H1 (cell line): ENCODE measurements at regions not wholly inside any gene's neighbourhood (a gene's known extent, or its start where the extent isn't known, plus 50 kb on each side); places are given as distances from the start of the nearest gene placed in this dataset.

ENCODE experiments used
- CTCF ChIA-PET: fragments of 300-600 bp; sonication (Branson Sonifier 250); formaldehyde crosslinking; loops from one replicate; lab custom pipeline; 2021; ENCODE audit not compliant: partially characterized antibody; lab: Charles Lee
- POLR2A ChIA-PET: fragments of 300-600 bp; sonication (Branson Sonifier 250); formaldehyde crosslinking; loops from one replicate; lab custom pipeline; 2021; ENCODE audit warnings: inconsistent platforms; ENCODE audit not compliant: partially characterized antibody; lab: Charles Lee
- DNase-seq, 2 experiments: peaks; one replicate each; pipeline versions ENCODE4 v3.0.0 to v3.0.0-alpha.2; 2010 to 2022; ENCODE audit warnings: low spot score in 2 of 2, low read depth in 1 of 2, mixed read lengths in 1 of 2
- FAIRE-seq: peaks from 2 replicates; lab custom pipeline; 2011; peaks lifted over from hg19 to GRCh38; lab: Jason Lieb, UNC
- H2AFZ ChIP-seq: 2 replicates; pipeline ENCODE4 v1.8.1; 2012; ENCODE audit warnings: low read length, inconsistent platforms
- H2AK5ac ChIP-seq: 2 replicates; pipeline ENCODE4 v1.6.1; 2013; ENCODE audit warnings: low read depth, low read length
- H2BK120ac ChIP-seq: replicated peaks from 2 replicates; pipeline ENCODE3; 2013; ENCODE audit warnings: low read depth, low read length, inconsistent platforms
- H2BK12ac ChIP-seq: 2 replicates; pipeline ENCODE4 v1.6.1; 2013; ENCODE audit warnings: low read depth, low read length
- H2BK15ac ChIP-seq: 2 replicates; pipeline ENCODE4 v1.6.1; 2013; ENCODE audit warnings: low read length
- H2BK20ac ChIP-seq: 2 replicates; pipeline ENCODE4 v1.6.1; 2013; ENCODE audit warnings: low read length
- H2BK5ac ChIP-seq: 2 replicates; pipeline ENCODE4 v1.6.1; 2013; ENCODE audit warnings: low read depth, low read length
- H3K14ac ChIP-seq: 2 replicates; pipeline ENCODE4 v1.6.1; 2013; ENCODE audit warnings: inconsistent platforms; ENCODE audit not compliant: insufficient read length
- H3K18ac ChIP-seq: 2 replicates; pipeline ENCODE4 v1.6.1; 2013; ENCODE audit warnings: low read length; ENCODE audit errors: extremely low read depth
- H3K23ac ChIP-seq: 2 replicates; pipeline ENCODE4 v1.6.1; 2013; ENCODE audit warnings: inconsistent platforms; ENCODE audit not compliant: insufficient read length
- H3K23me2 ChIP-seq: 2 replicates; pipeline ENCODE4 v1.6.1; 2013; ENCODE audit warnings: low read depth, low read length
- H3K27ac ChIP-seq: 2 replicates; pipeline ENCODE4 v1.6.1; 2011; ENCODE audit warnings: low read depth, low read length, inconsistent platforms
- H3K27me3 ChIP-seq, 4 experiments: replicated peaks in 1 of 4; 1 replicate in 1 of 4; 2 replicates in 3 of 4; pipeline versions ENCODE4 v1.6.1 to v1.8.1; 2011 to 2013; ENCODE audit warnings: low read length in 3 of 4, mild to moderate bottlenecking in 3 of 4, inconsistent platforms in 2 of 4, mixed read lengths in 2 of 4, moderate library complexity in 1 of 4; ENCODE audit not compliant: control insufficient read depth in 3 of 4, insufficient read depth in 3 of 4; ENCODE audit errors: extremely low read depth in 1 of 4
- H3K36me3 ChIP-seq, 4 experiments: 2 replicates each; pipeline versions ENCODE4 v1.6.1 to v1.8.1; 2011 to 2013; ENCODE audit warnings: mild to moderate bottlenecking in 4 of 4, low read length in 3 of 4, moderate library complexity in 2 of 4, control low read depth in 1 of 4, inconsistent platforms in 1 of 4; ENCODE audit not compliant: insufficient read depth in 4 of 4, control insufficient read depth in 2 of 4
- H3K4ac ChIP-seq: replicated peaks from 2 replicates; pipeline ENCODE3; 2013; ENCODE audit warnings: low read length, low read depth, mixed read lengths, inconsistent platforms; ENCODE audit not compliant: insufficient read length
- H3K4me1 ChIP-seq, 4 experiments: replicated peaks in 1 of 4; 1 replicate in 1 of 4; 2 replicates in 3 of 4; pipeline versions ENCODE4 v1.6.1 to v1.8.1; 2011 to 2013; ENCODE audit warnings: low read length in 3 of 4, inconsistent platforms in 2 of 4, mixed read lengths in 1 of 4; ENCODE audit not compliant: insufficient read depth in 4 of 4, control insufficient read depth in 3 of 4
- H3K4me2 ChIP-seq, 2 experiments: 2 replicates each; pipeline versions ENCODE4 v1.6.1 to v1.8.1; 2011 to 2013; ENCODE audit warnings: low read depth in 2 of 2, low read length in 2 of 2, control low read depth in 1 of 2, inconsistent platforms in 1 of 2, mild to moderate bottlenecking in 1 of 2; ENCODE audit not compliant: insufficient read depth in 1 of 2
- H3K4me3 ChIP-seq, 4 experiments: fragments of 200-600, 300-600 bp in 1 of 4; sonication (generic), shearing (Covaris generic), sonication (Bioruptor Twin) in 1 of 4; 2 replicates each; pipeline versions ENCODE4 v1.5.1 to v1.8.1; 2011 to 2016; ENCODE audit warnings: low read length in 4 of 4, low read depth in 3 of 4, control low read depth in 2 of 4, inconsistent platforms in 2 of 4, mild to moderate bottlenecking in 2 of 4, mixed read lengths in 1 of 4, moderate library complexity in 1 of 4; ENCODE audit not compliant: insufficient read depth in 2 of 4; ENCODE audit errors: extremely low read depth in 1 of 4
- H3K56ac ChIP-seq: replicated peaks from 2 replicates; pipeline ENCODE3; 2013; ENCODE audit warnings: low read depth, mild to moderate bottlenecking, mixed read lengths, low read length, inconsistent platforms; ENCODE audit not compliant: insufficient read length
- H3K79me1 ChIP-seq: 2 replicates; pipeline ENCODE4 v1.6.1; 2013; ENCODE audit warnings: low read depth, low read length, control low read depth
- H3K79me2 ChIP-seq, 2 experiments: 2 replicates each; pipeline versions ENCODE4 v1.6.1 to v1.8.1; 2012 to 2013; ENCODE audit warnings: low read length in 2 of 2, mild to moderate bottlenecking in 2 of 2, inconsistent platforms in 1 of 2; ENCODE audit not compliant: insufficient read depth in 2 of 2, control insufficient read depth in 1 of 2
- H3K9ac ChIP-seq, 4 experiments: replicated peaks in 1 of 4; 1 replicate in 1 of 4; 2 replicates in 3 of 4; pipeline versions ENCODE4 v1.6.1 to v1.8.1; 2011 to 2013; ENCODE audit warnings: low read depth in 3 of 4, low read length in 3 of 4, control low read depth in 2 of 4, mild to moderate bottlenecking in 2 of 4, moderate library complexity in 2 of 4, inconsistent platforms in 1 of 4; ENCODE audit errors: extremely low read depth in 1 of 4
- H3K9me3 ChIP-seq, 2 experiments: 2 replicates each; pipeline versions ENCODE4 v1.6.1 to v1.8.1; 2012 to 2013; ENCODE audit warnings: mild to moderate bottlenecking in 2 of 2, moderate library complexity in 2 of 2, control low read depth in 1 of 2, inconsistent platforms in 1 of 2, low read depth in 1 of 2, low read length in 1 of 2, mixed read lengths in 1 of 2; ENCODE audit not compliant: insufficient read depth in 2 of 2
- H4K20me1 ChIP-seq, 2 experiments: replicated peaks in 1 of 2; 2 replicates each; pipeline versions ENCODE3 to v1.8.1; 2011 to 2013; ENCODE audit warnings: inconsistent platforms in 2 of 2, low read length in 2 of 2, mild to moderate bottlenecking in 1 of 2; ENCODE audit not compliant: insufficient read depth in 2 of 2, control insufficient read depth in 1 of 2
- H4K5ac ChIP-seq: 2 replicates; pipeline ENCODE4 v1.6.1; 2013; ENCODE audit warnings: low read length, low read depth, mixed read lengths, inconsistent platforms; ENCODE audit not compliant: insufficient read length
- H4K8ac ChIP-seq: 2 replicates; pipeline ENCODE4 v1.8.0; 2013; ENCODE audit warnings: mild to moderate bottlenecking, moderate library complexity, low read length, inconsistent platforms; ENCODE audit not compliant: insufficient read depth; ENCODE audit errors: extremely low read depth
- H4K91ac ChIP-seq: replicated peaks from 2 replicates; pipeline ENCODE3; 2013; ENCODE audit warnings: low read length, mixed read lengths, inconsistent platforms; ENCODE audit not compliant: insufficient read length
- CBX8 ChIP-seq: fragments of 300-800, 300-1000 bp; sonication (generic); IDR thresholded peaks from 2 replicates; pipeline ENCODE4 v1.7.1; 2016; ENCODE audit warnings: low read depth, low read length, borderline replicate concordance
- CEBPB ChIP-seq: IDR thresholded peaks from 2 replicates; pipeline ENCODE4 v1.6.1; 2012; ENCODE audit warnings: low read depth, low read length
- CHD1 ChIP-seq: IDR thresholded peaks from 2 replicates; pipeline ENCODE4 v1.6.1; 2012; ENCODE audit warnings: low read depth, low read length, improper control_type of control experiment
- CREB1 ChIP-seq: IDR thresholded peaks from 2 replicates; pipeline ENCODE4 v1.6.1; 2012; ENCODE audit warnings: inconsistent platforms
- EZH2 ChIP-seq: fragments of 200-600 bp; sonication (generic); IDR thresholded peaks from 2 replicates; pipeline ENCODE4 v1.7.1; 2012; ENCODE audit warnings: low read depth, mild to moderate bottlenecking, moderate library complexity, low read length, inconsistent platforms; ENCODE audit not compliant: severe bottlenecking
- JUND ChIP-seq: IDR thresholded peaks from 2 replicates; pipeline ENCODE4 v1.6.1; 2011; ENCODE audit warnings: mild to moderate bottlenecking, improper control_type of control experiment, low read length
- PHF8 ChIP-seq: fragments of 200-600 bp; sonication (generic); conservative IDR thresholded peaks from 2 replicates; pipeline ENCODE4 v1.7.1; 2012; ENCODE audit warnings: low read depth, mild to moderate bottlenecking, inconsistent platforms, low read length, moderate library complexity
- SIRT6 ChIP-seq: IDR thresholded peaks from one replicate; pipeline ENCODE4 v1.7.1; 2012; ENCODE audit warnings: low read length, inconsistent platforms
- SP2 ChIP-seq: IDR thresholded peaks from 2 replicates; pipeline ENCODE4 v1.6.1; 2012; ENCODE audit warnings: mild to moderate bottlenecking, low read length, inconsistent platforms
- TBP ChIP-seq: IDR thresholded peaks from 2 replicates; pipeline ENCODE4 v1.6.1; 2011; ENCODE audit warnings: low read depth, low read length, improper control_type of control experiment
- ZNF274 ChIP-seq: IDR thresholded peaks from 2 replicates; pipeline ENCODE4 v1.7.0; 2012; ENCODE audit warnings: low read length, borderline replicate concordance; ENCODE audit errors: extremely low read depth
- WGBS, 2 experiments: shearing (Covaris generic) in 1 of 2; methylation state at CpG; one replicate each; pipeline versions ENCODE4 v1.1.6 to v1.1.7; 2013 to 2015; ENCODE audit warnings: low lambda C conversion rate in 2 of 2, mixed read lengths in 2 of 2, inconsistent platforms in 1 of 2, low coverage in 1 of 2, missing lambda C conversion rate in 1 of 2; ENCODE audit not compliant: insufficient replicate concordance in 2 of 2, insufficient coverage in 1 of 2, insufficient read length in 1 of 2; ENCODE audit errors: extremely low coverage in 1 of 2, missing lambda C conversion rate in 1 of 2; 5-methylcytosine and 5-hydroxymethylcytosine counted together
- TF ChIP-seq, protein P1 (sequence below): IDR thresholded peaks from 2 replicates; pipeline ENCODE4 v1.6.1; 2011; ENCODE audit warnings: low read length, improper control_type of control experiment
- TF ChIP-seq, protein P2 (sequence below): IDR thresholded peaks from 2 replicates; pipeline ENCODE4 v1.6.1; 2012; ENCODE audit warnings: low read length, inconsistent platforms

- Histone ChIP-seq H3K56ac (no peak overlapping the region), H3K4ac (no peak overlapping the region), H3K4me1 (peaks cover 0 to 9% (median 4%) of the 10 kb centered on the region in 4 experiments; a peak in 3 of 7 replicates), H4K8ac (no peak overlapping the region), H3K79me1 (no peaks in the 10 kb centered on the region), H4K20me1 (no peaks in the 10 kb centered on the region), H4K5ac (no peak overlapping the region), H3K4me3 (no peak overlapping the region), H3K9ac (no peak overlapping the region), H2BK20ac (no peak overlapping the region), H2BK5ac (no peak overlapping the region), H2BK120ac (no peak overlapping the region), H3K27me3 (no peaks in the 10 kb centered on the region), H3K18ac (no peak overlapping the region), H3K9me3 (no peaks in the 10 kb centered on the region), H2BK12ac (no peak overlapping the region), H2BK15ac (no peak overlapping the region), H3K36me3 (no peaks in the 10 kb centered on the region; a peak in 1 of 8 replicates), H2AFZ (no peak overlapping the region), H3K14ac (no peak overlapping the region), H3K27ac (no peak overlapping the region), H4K91ac (no peak overlapping the region), H3K23ac (no peak overlapping the region), H3K79me2 (no peaks in the 10 kb centered on the region), H3K23me2 (no peaks in the 10 kb centered on the region), H3K4me2 (no peak overlapping the region), H2AK5ac (no peak overlapping the region; the same call in 1 of the 2 replicates)
- CTCF ChIA-PET = no interaction called here
- WGBS, 2 experiments = 89% methylated on average over 3 of the region's 3 CpGs; no CpG with 5 or more reads in 1 of the 2 experiments
- POLR2A ChIA-PET = no interaction called here
- no peak for FAIRE-seq
- no peak for DNase-seq
- TF ChIP-seq JUND = no peak
- no peak for TF ChIP-seq SP2
- TF ChIP-seq SIRT6 = no peak
- no peak for TF ChIP-seq CREB1
- TF ChIP-seq EZH2 = no peak
- no peak for TF ChIP-seq CEBPB
- TF ChIP-seq PHF8 = no peak
- TF ChIP-seq CHD1 = no peak
- TF ChIP-seq TBP = no peak
- TF ChIP-seq CBX8 = no peak
- no peak for TF ChIP-seq ZNF274
- TF ChIP-seq, protein P1, sequence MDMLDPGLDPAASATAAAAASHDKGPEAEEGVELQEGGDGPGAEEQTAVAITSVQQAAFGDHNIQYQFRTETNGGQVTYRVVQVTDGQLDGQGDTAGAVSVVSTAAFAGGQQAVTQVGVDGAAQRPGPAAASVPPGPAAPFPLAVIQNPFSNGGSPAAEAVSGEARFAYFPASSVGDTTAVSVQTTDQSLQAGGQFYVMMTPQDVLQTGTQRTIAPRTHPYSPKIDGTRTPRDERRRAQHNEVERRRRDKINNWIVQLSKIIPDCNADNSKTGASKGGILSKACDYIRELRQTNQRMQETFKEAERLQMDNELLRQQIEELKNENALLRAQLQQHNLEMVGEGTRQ = no peak
- TF ChIP-seq, protein P2, sequence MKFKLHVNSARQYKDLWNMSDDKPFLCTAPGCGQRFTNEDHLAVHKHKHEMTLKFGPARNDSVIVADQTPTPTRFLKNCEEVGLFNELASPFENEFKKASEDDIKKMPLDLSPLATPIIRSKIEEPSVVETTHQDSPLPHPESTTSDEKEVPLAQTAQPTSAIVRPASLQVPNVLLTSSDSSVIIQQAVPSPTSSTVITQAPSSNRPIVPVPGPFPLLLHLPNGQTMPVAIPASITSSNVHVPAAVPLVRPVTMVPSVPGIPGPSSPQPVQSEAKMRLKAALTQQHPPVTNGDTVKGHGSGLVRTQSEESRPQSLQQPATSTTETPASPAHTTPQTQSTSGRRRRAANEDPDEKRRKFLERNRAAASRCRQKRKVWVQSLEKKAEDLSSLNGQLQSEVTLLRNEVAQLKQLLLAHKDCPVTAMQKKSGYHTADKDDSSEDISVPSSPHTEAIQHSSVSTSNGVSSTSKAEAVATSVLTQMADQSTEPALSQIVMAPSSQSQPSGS = no peak
These were observed 146.6 kb upstream of the PEX5L start for GRCh38 chr3:180183346-180183745.
